Activated naive CD4-positive, alpha-beta T cell treated with anti-CD3 and anti-CD28 coated beads, Interleukin-2, amount 50 U/mL, for 16 hours (primary cell): ENCODE measurements at regions not wholly inside any gene's neighbourhood (a gene's known extent, or its start where the extent isn't known, plus 50 kb on each side); places are given as distances from the start of the nearest gene placed in this dataset.

Experiments
- DNase-seq: peaks from one replicate; pipeline ENCODE4 v3.0.0-alpha.2; 2020

GRCh38 chr17:55632893-55633292 is 89.8 kb downstream of the TMEM100 start:
- DNase-seq = no peak

DNA sequence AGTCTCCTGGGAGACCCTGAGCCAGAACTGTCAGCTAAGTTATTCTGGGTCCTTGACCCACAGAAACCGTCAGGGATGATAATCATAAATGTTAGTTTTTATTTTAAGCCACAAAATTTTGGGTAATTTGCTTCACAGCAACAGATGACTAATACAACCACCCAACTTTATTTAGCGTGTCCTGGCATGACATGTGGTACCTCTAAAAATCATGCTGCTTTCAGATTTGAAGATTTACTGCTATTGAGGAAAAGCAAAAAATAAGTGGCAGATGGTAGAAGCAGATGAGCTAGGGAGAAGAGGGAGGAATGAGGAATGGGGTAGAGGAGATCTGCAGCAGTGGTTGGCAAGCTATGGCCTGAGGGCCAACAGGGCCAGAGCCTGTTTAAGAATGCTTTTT is 90.4 kb downstream of the TMEM100 start:
- no peak for DNase-seq

GRCh38 chr17:55629995-55630394 is 92.7 kb downstream of the TMEM100 start:
- no peak for DNase-seq

DNA sequence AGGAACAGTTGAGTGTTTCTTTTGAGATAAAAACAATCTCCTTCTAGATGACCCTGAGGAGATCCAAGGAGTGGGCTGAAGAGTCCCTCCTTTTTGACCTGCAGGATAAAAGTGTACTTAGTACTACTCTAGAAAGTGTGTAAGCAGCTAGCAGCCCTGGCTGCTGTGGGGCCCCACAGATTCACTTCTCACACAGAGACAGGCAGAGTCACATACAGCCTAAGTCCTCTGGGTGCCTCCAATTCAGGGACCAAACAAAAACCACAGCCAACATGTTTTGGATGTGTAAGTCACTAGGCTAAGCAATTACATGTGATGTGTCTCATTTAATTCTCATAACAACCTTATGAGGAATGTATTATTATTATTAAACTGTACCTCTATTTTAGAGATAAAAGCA is 97.1 kb downstream of the TMEM100 start:
- no peak for DNase-seq

DNA sequence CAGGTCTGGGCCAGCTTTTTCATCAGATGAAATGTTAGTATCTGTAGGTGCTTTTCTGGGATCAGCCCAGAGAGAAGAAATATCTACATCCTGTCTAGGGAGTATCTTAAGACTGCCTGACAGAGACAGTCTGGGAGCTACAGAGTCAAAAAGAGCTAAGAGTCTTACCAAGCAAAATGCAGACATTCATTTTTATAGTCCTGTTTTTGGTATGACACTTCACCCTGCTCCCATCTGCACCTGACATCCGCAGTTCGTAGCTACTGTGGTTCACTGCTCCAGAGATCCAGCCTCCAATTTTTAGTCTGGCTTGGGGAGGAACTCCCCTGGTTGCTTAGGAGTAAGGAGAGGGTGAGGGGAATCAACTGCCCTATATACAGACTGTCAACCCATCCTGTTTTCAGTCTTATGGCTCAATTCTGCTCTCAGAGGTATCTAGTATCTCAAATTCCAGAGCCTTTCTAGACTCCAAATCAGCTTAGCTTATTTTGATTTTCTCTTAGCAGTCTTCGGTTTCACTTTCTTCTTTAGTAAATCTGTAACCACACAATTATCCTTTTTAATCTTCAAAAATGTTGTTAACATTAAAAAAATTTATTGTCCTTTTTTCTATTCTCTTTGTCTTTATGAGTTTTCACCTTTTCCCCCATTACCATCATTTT is 97.8 kb downstream of the TMEM100 start:
- DNase-seq = no peak

- no peak for DNase-seq
Measured at GRCh38 chr17:55622547-55622946, 100.1 kb downstream of the TMEM100 start.

GRCh38 chr17:55620945-55621344 is 101.7 kb downstream of the TMEM100 start:
- no peak for DNase-seq

GRCh38 chr17:55620023-55620422 is 102.6 kb downstream of the TMEM100 start:
- no peak for DNase-seq

GRCh38 chr17:55617441-55617840 is 105.2 kb downstream of the TMEM100 start:
- no peak for DNase-seq

DNA sequence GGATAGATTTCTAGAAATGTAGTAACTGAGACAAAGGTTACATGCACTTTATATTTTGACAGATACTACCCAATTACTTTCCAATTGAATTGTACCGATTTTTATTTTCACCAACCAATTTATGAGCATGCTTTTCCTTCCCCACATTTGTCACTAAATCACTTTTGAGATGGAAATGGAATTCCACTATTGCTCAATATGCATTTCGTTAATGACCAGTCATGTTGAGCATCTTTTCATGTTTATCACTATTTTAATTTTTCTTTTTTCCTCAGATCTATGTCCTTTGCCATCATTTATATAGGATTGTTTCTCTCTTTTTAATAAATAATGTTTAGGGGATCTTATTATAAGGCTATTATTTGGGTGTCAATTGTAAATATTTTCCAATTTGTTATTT is 102.8 kb upstream of the SMIM36 start:
- no peak for DNase-seq

DNA sequence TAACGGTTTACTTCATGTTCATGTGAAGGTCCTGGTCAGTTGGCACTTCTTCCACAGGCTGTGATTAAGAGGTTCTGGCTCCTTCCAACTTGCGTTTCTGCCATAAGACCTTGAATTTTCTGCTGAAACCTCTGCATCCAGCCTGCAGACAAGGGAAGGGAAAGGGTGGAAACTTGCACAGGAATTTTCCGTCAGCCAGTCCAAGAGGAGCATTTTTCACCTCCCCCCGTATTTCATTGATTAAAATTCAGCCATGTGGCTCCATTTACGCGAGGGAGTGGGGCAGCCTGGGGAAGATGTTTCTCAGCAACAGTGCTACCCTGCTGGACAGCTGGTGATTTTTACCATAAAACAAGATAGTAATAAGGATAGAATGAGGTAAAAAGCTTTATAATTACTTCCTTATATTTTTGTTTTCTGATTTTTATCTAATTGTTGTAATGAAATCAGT is 101.5 kb upstream of the SMIM36 start:
- DNase-seq = no peak

- no peak for DNase-seq
Measured at GRCh38 chr17:55607731-55608341, 96.6 kb upstream of the SMIM36 start.

DNA sequence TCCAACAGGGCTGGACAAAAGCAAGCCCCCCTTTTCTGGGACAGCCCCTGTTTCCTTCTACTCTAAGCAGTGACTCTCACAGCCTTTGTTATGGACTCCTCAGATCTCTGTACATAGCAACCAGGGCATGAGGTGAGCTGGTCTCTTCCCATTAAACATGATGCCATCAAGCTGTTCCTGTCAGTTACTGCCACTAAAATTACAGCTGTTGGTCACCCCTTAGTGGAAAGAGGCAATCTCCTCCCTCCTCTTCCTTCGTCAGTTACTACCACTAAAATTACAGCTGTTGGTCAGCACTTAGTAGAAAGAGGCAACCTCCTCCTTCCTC is 95.2 kb upstream of the SMIM36 start:
- no peak for DNase-seq

- DNase-seq = no peak
Measured at GRCh38 chr17:55605705-55606487, 94.6 kb upstream of the SMIM36 start.

GRCh38 chr17:55601874-55602364 is 90.7 kb upstream of the SMIM36 start:
- no peak for DNase-seq

DNA sequence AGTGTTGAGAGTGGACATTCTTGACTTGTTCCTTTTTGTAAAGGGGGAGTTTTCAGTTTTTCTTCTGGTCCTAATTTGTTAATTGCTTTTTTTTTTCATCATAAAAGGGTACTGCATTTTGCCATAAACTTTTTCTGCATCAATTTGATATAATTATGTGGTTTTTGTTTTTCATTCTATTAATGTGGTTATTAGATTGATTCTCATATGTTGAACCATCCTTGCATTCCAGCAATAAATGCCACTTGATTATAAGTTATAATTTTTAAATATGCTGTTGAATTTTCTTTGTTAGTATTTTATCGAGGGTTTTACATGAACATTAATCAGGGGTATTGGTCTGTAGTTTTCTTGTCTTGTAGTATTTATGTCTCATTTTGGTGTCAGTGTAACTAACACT is 87.2 kb upstream of the SMIM36 start:
- no peak for DNase-seq

DNA sequence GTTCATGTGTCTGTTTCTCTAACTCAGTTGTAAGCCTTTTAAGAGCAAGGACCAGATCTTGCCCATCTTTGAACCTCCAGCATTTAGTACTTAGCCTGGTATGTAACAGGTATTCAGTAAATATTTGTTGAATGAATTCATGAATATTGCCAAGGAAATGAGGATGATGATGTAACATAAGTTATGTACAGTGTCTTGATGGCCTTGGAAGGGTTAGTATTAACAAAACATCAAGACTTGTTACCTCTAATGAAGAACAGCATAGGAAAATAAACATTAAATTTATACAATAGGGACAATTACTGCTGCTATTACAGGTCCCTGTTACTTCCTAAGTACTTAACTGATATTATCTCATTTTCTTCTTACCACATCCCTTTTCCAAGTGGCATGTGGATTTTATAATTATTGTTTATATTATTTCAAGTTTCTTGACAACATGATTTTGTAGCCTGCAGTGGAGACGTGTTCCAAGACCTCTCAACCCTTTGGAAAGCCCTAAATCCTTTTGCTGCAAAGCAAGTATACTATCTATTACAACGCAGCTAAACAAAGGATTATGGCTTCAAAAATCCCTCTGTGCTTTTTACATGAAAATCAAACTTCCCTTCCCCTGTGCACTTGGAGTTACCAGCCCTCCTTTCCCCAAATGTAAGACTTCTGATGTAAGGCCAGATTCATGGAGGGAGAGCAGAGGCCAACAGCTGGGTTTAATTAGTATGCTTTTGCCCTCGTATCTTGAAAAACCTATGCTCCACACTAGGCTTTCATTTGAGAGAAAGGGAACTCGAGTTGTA is 77.4 kb upstream of the SMIM36 start:
- no peak for DNase-seq

- DNase-seq = no peak
Measured at GRCh38 chr17:55587608-55588139, 76.4 kb upstream of the SMIM36 start.

DNA sequence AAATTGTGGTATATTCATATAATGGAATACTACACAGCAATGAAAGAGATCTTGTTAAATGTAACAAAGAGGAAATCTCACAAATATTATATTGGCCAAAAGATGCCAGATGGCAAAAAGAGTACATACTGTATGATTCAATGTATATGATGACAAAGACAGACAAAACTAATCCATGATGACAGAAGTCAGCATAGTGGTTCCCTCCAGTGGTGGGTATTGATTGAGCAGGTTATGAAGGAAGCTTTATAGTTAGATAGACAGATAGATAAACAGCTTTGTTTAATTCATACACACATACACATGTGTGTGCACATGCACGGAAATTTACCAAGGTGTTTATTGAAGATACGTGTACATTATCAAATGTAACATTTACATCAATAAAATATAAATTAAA is 74.4 kb upstream of the SMIM36 start:
- no peak for DNase-seq

DNA sequence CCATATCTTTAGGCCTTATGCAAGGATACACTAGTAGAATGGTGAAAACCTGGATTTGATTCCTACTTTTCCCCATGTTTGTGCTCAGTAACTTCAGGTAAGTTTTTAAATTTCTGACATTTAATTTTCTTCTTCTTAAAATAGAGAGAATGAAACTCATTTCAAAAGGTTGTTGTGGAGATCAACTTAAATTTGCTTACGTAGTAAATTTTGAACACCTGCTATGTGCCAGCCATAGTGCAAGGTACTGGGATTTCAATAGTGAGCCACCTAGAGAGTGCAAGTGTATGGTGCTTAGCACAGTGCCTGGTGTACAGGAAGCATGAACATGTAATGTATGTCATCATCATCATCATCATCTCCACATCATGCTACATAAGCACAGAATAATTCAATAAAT is 73.6 kb upstream of the SMIM36 start:
- DNase-seq = no peak

DNA sequence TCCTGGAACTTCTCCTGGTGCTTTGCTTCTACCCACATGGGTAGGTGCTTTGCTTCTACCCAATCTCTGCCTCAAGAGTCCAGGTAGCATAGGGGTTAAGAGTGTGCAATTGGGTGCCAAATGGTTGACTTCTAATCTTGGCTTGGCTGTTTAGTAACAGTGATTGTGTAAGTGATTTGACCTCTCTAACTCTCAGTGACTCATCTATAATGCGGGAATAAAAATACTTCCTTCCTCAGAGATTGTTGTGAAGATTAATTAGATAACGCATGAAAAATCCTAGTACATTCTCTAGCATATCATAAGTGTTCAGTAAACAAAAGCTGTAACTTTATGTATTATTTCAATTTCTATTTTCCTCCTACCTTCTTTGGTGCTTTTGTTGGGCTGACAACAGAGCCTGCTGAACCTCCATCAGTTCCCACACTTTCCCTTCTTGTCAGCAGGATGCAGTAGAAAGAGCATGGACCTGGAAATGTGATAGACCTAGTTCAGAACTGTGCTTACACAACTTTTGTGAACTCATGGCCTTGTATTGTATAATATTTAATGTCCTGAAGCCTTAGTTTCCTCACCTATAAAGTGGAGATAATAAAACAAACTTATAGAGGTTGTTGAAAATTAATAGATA is 72.9 kb upstream of the SMIM36 start:
- no peak for DNase-seq

DNA sequence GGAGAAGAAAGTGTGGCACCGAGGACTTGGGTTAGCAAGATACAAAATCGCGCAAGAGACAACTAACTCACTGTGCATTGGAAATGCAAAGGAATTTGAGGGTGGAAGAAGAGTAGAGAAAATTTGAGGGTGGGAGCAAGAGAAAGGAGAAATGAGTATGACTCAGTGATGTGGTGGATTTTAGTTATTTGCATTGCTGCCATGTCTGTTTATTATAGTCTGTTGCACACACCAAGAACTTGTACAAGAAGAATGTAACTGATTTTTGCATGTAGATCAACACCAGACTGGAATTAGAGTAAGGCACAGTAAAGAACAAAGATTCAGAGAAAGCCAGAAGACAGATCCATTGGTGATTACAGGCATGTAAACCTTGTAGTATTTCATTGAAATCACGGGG is 71.6 kb upstream of the SMIM36 start:
- DNase-seq = no peak
